Endothelial cell of umbilical vein (primary cell): ENCODE measurements at regions not wholly inside any gene's neighbourhood (a gene's known extent, or its start where the extent isn't known, plus 50 kb on each side); places are given as distances from the start of the nearest gene placed in this dataset.

Experiments
- BruUV-seq: library from RNA; stranded (reverse); fragments of 400-500 nt; replicated peaks from 2 replicates; lab custom pipeline; 2021; lab: Mats Ljungman, UMichigan
- CTCF ChIA-PET: fragments of 300-600, 350-600 bp; sonication (Branson Sonifier 250); formaldehyde crosslinking; loops from one replicate; lab custom pipeline; 2021; ENCODE audit warnings: antibody characterized with exemption, inconsistent platforms; lab: Charles Lee
- POLR2A ChIA-PET: fragments of 300-600, 350-600 bp; sonication (Branson Sonifier 250); formaldehyde crosslinking; loops from one replicate; lab custom pipeline; 2021; ENCODE audit warnings: antibody characterized with exemption, inconsistent platforms; lab: Charles Lee
- DNase-seq: peaks from one replicate; pipeline ENCODE4 v3.0.0-alpha.2; 2011; ENCODE audit warnings: low read depth, low spot score
- FAIRE-seq: peaks from 2 replicates; lab custom pipeline; 2011; peaks lifted over from hg19 to GRCh38; lab: Jason Lieb, UNC
- H2AFZ ChIP-seq: 2 replicates; pipeline ENCODE4 v1.6.0; 2012; ENCODE audit warnings: low read depth, low read length, control low read depth, inconsistent platforms
- H3K27ac ChIP-seq: 2 replicates; pipeline ENCODE4 v1.5.1; 2011; ENCODE audit warnings: low read depth, mild to moderate bottlenecking, control low read depth, low read length, moderate library complexity; ENCODE audit not compliant: insufficient read depth
- H3K27me3 ChIP-seq, 2 experiments: 2 replicates each; pipeline versions ENCODE4 v1.6.0 to v1.6.1; 2011; ENCODE audit warnings: low read length in 2 of 2, mixed read lengths in 1 of 2; ENCODE audit not compliant: control insufficient read depth in 2 of 2, insufficient read depth in 2 of 2
- H3K36me3 ChIP-seq, 2 experiments: 2 replicates in 1 of 2; 3 replicates in 1 of 2; pipeline ENCODE4 v1.5.1; 2011; ENCODE audit warnings: low read length in 2 of 2, mild to moderate bottlenecking in 1 of 2, moderate library complexity in 1 of 2; ENCODE audit not compliant: control insufficient read depth in 2 of 2, insufficient read depth in 2 of 2; ENCODE audit errors: extremely low read depth in 1 of 2
- H3K4me1 ChIP-seq: 3 replicates; pipeline ENCODE4 v1.5.1; 2011; ENCODE audit warnings: mild to moderate bottlenecking, low read length; ENCODE audit not compliant: control insufficient read depth, insufficient read depth; ENCODE audit errors: extremely low read depth
- H3K4me2 ChIP-seq: 2 replicates; pipeline ENCODE4 v1.6.1; 2011; ENCODE audit warnings: low read length, control low read depth, mixed read lengths; ENCODE audit not compliant: insufficient read depth
- H3K4me3 ChIP-seq, 3 experiments: fragments of 200-600 bp in 1 of 3; sonication (generic), shearing (Covaris generic) in 1 of 3; replicated peaks in 1 of 3; 2 replicates each; pipeline ENCODE4 v1.5.1; 2011 to 2016; ENCODE audit warnings: control low read depth in 3 of 3, low read length in 3 of 3, mild to moderate bottlenecking in 2 of 3, inconsistent platforms in 1 of 3, low read depth in 1 of 3, moderate library complexity in 1 of 3; ENCODE audit not compliant: insufficient read depth in 1 of 3
- H3K79me2 ChIP-seq: 2 replicates; pipeline ENCODE4 v1.6.0; 2012; ENCODE audit warnings: low read length, inconsistent platforms; ENCODE audit not compliant: control insufficient read depth, insufficient read depth
- H3K9ac ChIP-seq: replicated peaks from 2 replicates; pipeline ENCODE3; 2011; ENCODE audit warnings: low read length, control low read depth; ENCODE audit not compliant: insufficient read depth; ENCODE audit errors: extremely low read depth
- H3K9me1 ChIP-seq: replicated peaks from 3 replicates; pipeline ENCODE4 v1.6.0; 2011; ENCODE audit warnings: mild to moderate bottlenecking, low read length; ENCODE audit not compliant: control insufficient read depth, insufficient read depth; ENCODE audit errors: extremely low read depth
- H3K9me3 ChIP-seq: replicated peaks from 2 replicates; pipeline ENCODE4 v1.5.1; 2012; ENCODE audit warnings: low read length, inconsistent platforms; ENCODE audit not compliant: control insufficient read depth, insufficient read depth
- H4K20me1 ChIP-seq: replicated peaks from 2 replicates; pipeline ENCODE3; 2011; ENCODE audit warnings: mild to moderate bottlenecking, low read length; ENCODE audit not compliant: control insufficient read depth, insufficient read depth; ENCODE audit errors: extremely low read depth
- CTCF ChIP-seq, 2 donors: IDR thresholded peaks; 1 replicate in 1 of 2; 2 replicates in 1 of 2; pipeline ENCODE4 v1.5.1; 2011; ENCODE audit warnings: low read length in 2 of 2, mild to moderate bottlenecking in 2 of 2, moderate library complexity in 2 of 2, control low read depth in 1 of 2, inconsistent platforms in 1 of 2, low read depth in 1 of 2; ENCODE audit not compliant: insufficient read depth in 1 of 2; ENCODE audit errors: extremely low read depth in 1 of 2
- EZH2 ChIP-seq: IDR thresholded peaks from 2 replicates; pipeline ENCODE4 v1.6.1; 2012; ENCODE audit warnings: borderline replicate concordance, low read depth, mild to moderate bottlenecking, moderate library complexity, low read length, inconsistent platforms; ENCODE audit not compliant: severe bottlenecking
- FOS ChIP-seq: IDR thresholded peaks from 2 replicates; pipeline ENCODE4 v1.6.1; 2011; ENCODE audit warnings: mild to moderate bottlenecking, low read length, moderate library complexity, borderline replicate concordance; ENCODE audit not compliant: insufficient read depth
- GATA2 ChIP-seq: IDR thresholded peaks from 2 replicates; pipeline ENCODE4 v1.7.0; 2011; ENCODE audit warnings: low read depth, mild to moderate bottlenecking, moderate library complexity, mixed read lengths, low read length; ENCODE audit not compliant: insufficient read length, insufficient read depth
- JUN ChIP-seq: IDR thresholded peaks from 2 replicates; pipeline ENCODE4 v1.6.1; 2011; ENCODE audit warnings: borderline replicate concordance, low read depth; ENCODE audit not compliant: insufficient read length, insufficient read depth
- MAX ChIP-seq: IDR thresholded peaks from 2 replicates; pipeline ENCODE4 v1.6.1; 2011; ENCODE audit not compliant: insufficient read depth, insufficient read length
- MYC ChIP-seq: IDR thresholded peaks from one replicate; pipeline ENCODE4 v1.6.1; 2011; ENCODE audit warnings: mild to moderate bottlenecking, low read depth, low read length
- POLR2A ChIP-seq: IDR thresholded peaks from 2 replicates; pipeline ENCODE4 v1.6.1; 2012; ENCODE audit warnings: low read depth, mild to moderate bottlenecking, control low read depth, low read length
- POLR2AphosphoS5 ChIP-seq: IDR thresholded peaks from 2 replicates; pipeline ENCODE4 v1.6.1; 2012; ENCODE audit warnings: low read depth, mild to moderate bottlenecking, control low read depth, low read length, moderate library complexity; ENCODE audit not compliant: insufficient read depth
- dilution Hi-C: fragments of 300-500 bp; cut with MboI; formaldehyde crosslinking; loops from one replicate; pipeline ENCODE4 v1.15.0; 2019; ENCODE audit warnings: low sequenced_read_pairs; ENCODE audit not compliant: extremely low pct_ligation_motif_present
- intact Hi-C: fragments of 100-400 bp; cut with micrococcal nuclease; formaldehyde crosslinking; loops from one replicate; pipeline ENCODE4 v1.10.0; 2022

GRCh38 chr16:54522584-54522983 lies 236.0 kb upstream of the IRX3 start:
- FAIRE-seq = no peak
- intact Hi-C loops (no loop called here), dilution Hi-C loops (no loop called here)
- no peaks in the 10 kb centered on the region for H3K27me3 ChIP-seq
- H3K27ac ChIP-seq = no peak overlapping the region
- H2AFZ ChIP-seq = no peak overlapping the region
- no peaks in the 10 kb centered on the region for H3K79me2 ChIP-seq
- H3K9me3 ChIP-seq = peaks cover 2% of the 10 kb centered on the region
- H4K20me1 ChIP-seq = no peaks in the 10 kb centered on the region
- H3K4me1 ChIP-seq = no peaks in the 10 kb centered on the region
- no peak overlapping the region for H3K4me3 ChIP-seq
- no peak overlapping the region for H3K9ac ChIP-seq
- no peaks in the 10 kb centered on the region for H3K9me1 ChIP-seq
- no peak overlapping the region for H3K4me2 ChIP-seq
- no peaks in the 10 kb centered on the region for H3K36me3 ChIP-seq
- POLR2A ChIA-PET = no interaction called here
- no peak for DNase-seq
- TF ChIP-seq CTCF (IDR thresholded peaks at IDR 0.05; ENCODE audit: extremely low read depth in 1 of 2, insufficient read depth in 1 of 2, low read depth in 1 of 2, low read length in 2 of 2) (no peak), FOS (no peak), GATA2 (no peak), JUN (no peak)
- no TSS peak for BruUV-seq
- CTCF ChIA-PET = no interaction called here

- no peaks in the 10 kb centered on the region for H4K20me1 ChIP-seq
- BruUV-seq = no TSS peak
- H3K9ac ChIP-seq = no peak overlapping the region
- H2AFZ ChIP-seq = no peak overlapping the region
- no peaks in the 10 kb centered on the region for H3K27me3 ChIP-seq
- DNase-seq (no peak), FAIRE-seq (no peak)
- no peaks in the 10 kb centered on the region for H3K9me3 ChIP-seq
- no peaks in the 10 kb centered on the region for H3K4me1 ChIP-seq
- H3K36me3 ChIP-seq = no peaks in the 10 kb centered on the region
- H3K4me3 ChIP-seq = no peak overlapping the region
- H3K79me2 ChIP-seq = no peaks in the 10 kb centered on the region
- intact Hi-C loops = no loop called here
- dilution Hi-C loops = no loop called here
- TF ChIP-seq JUN = no peak
- TF ChIP-seq GATA2 = no peak
- no peak for TF ChIP-seq POLR2AphosphoS5
- no peak for TF ChIP-seq CTCF (IDR thresholded peaks at IDR 0.05; ENCODE audit: extremely low read depth in 1 of 2, insufficient read depth in 1 of 2, low read depth in 1 of 2, low read length in 2 of 2)
- TF ChIP-seq EZH2 = no peak
- no peak for TF ChIP-seq MYC
- no peak for TF ChIP-seq FOS
- TF ChIP-seq POLR2A = no peak
- no peak for TF ChIP-seq MAX
- H3K4me2 ChIP-seq = no peak overlapping the region
- ChIA-PET CTCF (no interaction called here), POLR2A (no interaction called here)
- no peaks in the 10 kb centered on the region for H3K9me1 ChIP-seq
- H3K27ac ChIP-seq = no peak overlapping the region
These were observed 234.7 kb upstream of the IRX3 start for GRCh38 chr16:54521327-54521726.
